ENCODE measurements at regions not wholly inside any gene's neighbourhood (a gene's known extent, or its start where the extent isn't known, plus 50 kb on each side); places are given as distances from the start of the nearest gene placed in this dataset.
"Not testable (repeated sequence)": the region's sequence is repeated elsewhere in the genome, so short reads cannot be mapped to it uniquely, and the experiment has no call there.

- Histone ChIP-seq H3K4me3 (ENCODE audit: low read length) (no peak overlapping the region), H3K27ac (ENCODE audit: low read length) (no peak overlapping the region), H3K4me1 (ENCODE audit: insufficient read depth, low read length) (no peaks in the 10 kb centered on the region; the same call in 1 of the 2 replicates), H3K9me3 (ENCODE audit: insufficient read depth, low read depth, low read length) (peaks cover 4% of the 10 kb centered on the region; the same call in 1 of the 2 replicates), H3K27me3 (ENCODE audit: insufficient read depth, low read length) (no peaks in the 10 kb centered on the region), H3K9ac (ENCODE audit: low read depth, low read length) (no peak overlapping the region), H3K36me3 (ENCODE audit: insufficient read depth, low read depth, low read length) (no peaks in the 10 kb centered on the region)
These were observed 537.8 kb upstream of the SLC39A10 start for GRCh38 chr2:195119231-195119630.

DNA sequence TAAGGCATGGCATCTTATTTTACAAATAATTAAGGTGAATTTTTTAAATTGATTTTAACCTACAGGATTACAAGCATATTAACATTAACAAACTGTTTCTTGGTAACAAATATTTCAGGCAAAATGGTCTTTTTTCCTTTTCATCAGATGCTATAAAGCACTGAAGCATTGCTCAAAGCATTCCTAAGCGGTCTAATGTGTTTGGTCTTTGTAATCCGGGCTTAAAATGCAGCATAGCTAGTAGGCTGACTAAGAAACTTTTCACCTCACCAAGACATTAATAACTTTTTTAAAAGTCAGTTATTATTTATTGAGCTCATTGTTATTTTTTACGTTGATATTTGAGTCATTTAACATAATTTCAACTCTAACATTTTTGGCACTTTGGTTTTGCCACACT lies 538.8 kb upstream of the SLC39A10 start:
- Histone ChIP-seq H3K27ac (ENCODE audit: low read length) (no peak overlapping the region), H3K36me3 (ENCODE audit: insufficient read depth, low read depth, low read length) (no peaks in the 10 kb centered on the region), H3K4me1 (ENCODE audit: insufficient read depth, low read length) (no peaks in the 10 kb centered on the region; the same call in 1 of the 2 replicates), H3K9ac (ENCODE audit: low read depth, low read length) (no peak overlapping the region), H3K9me3 (ENCODE audit: insufficient read depth, low read depth, low read length) (peaks cover 4% of the 10 kb centered on the region; the same call in 1 of the 2 replicates), H3K27me3 (ENCODE audit: insufficient read depth, low read length) (no peaks in the 10 kb centered on the region), H3K4me3 (ENCODE audit: low read length) (no peak overlapping the region)

DNA sequence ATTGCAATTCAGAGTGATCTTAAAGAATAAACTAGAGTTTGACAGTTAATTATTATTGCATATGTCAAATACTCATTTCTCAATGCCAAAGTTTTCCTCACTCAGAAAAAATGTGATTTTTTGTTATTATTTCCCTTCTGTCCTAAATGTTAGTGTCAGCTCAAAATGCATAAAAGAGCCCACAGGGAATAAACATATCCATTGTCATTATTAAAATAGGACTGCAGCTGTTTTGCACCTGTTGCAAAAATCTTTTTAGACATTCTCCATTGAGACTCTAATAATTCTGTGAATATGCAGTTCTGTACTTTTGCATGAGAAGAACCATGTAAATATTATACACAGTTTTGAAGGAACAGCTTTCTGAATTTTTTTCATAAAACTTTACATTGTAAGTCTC lies 540.0 kb upstream of the SLC39A10 start:
- Histone ChIP-seq H3K4me3 (ENCODE audit: low read length) (no peak overlapping the region), H3K27ac (ENCODE audit: low read length) (no peak overlapping the region), H3K4me1 (ENCODE audit: insufficient read depth, low read length) (no peaks in the 10 kb centered on the region; the same call in 1 of the 2 replicates), H3K27me3 (ENCODE audit: insufficient read depth, low read length) (no peaks in the 10 kb centered on the region), H3K9me3 (ENCODE audit: insufficient read depth, low read depth, low read length) (peaks cover 4% of the 10 kb centered on the region; the same call in 1 of the 2 replicates), H3K9ac (ENCODE audit: low read depth, low read length) (no peak overlapping the region), H3K36me3 (ENCODE audit: insufficient read depth, low read depth, low read length) (no peaks in the 10 kb centered on the region)

GRCh38 chr2:195115738-195116137 lies 541.3 kb upstream of the SLC39A10 start:
- H3K9me3 ChIP-seq (ENCODE audit: insufficient read depth, low read depth, low read length) = peaks cover 4% of the 10 kb centered on the region; the same call in 1 of the 2 replicates
- H3K27ac ChIP-seq (ENCODE audit: low read length) = no peak overlapping the region

DNA sequence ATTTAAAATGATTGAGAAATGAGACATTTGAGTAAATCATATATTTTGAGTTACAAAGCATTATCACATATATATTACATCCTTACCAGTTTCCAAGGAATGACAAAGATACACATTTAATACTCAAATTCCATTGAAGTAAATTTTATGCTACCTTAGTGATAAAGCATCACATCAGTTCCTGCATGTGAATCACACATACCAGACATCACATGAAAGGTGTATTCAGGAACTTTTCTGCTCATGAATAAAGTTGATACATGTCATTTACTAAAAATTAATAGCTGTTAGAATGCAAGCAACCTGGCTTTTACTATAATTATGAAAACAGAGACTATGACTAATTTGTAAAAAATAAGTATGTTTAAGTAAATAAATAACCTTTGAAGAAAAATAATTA lies 548.8 kb upstream of the SLC39A10 start:
- no peak overlapping the region for H3K27ac ChIP-seq (ENCODE audit: low read length)
- no peaks in the 10 kb centered on the region for H3K27me3 ChIP-seq (ENCODE audit: insufficient read depth, low read length)
- H3K4me3 ChIP-seq (ENCODE audit: low read length) = no peak overlapping the region
- no peaks in the 10 kb centered on the region for H3K4me1 ChIP-seq (ENCODE audit: insufficient read depth, low read length)
- no peak overlapping the region for H3K9ac ChIP-seq (ENCODE audit: low read depth, low read length)
- H3K36me3 ChIP-seq (ENCODE audit: insufficient read depth, low read depth, low read length) = no peaks in the 10 kb centered on the region
- no peaks in the 10 kb centered on the region for H3K9me3 ChIP-seq (ENCODE audit: insufficient read depth, low read depth, low read length)

More at GRCh38 chr2:195115738-195116137, 541.3 kb upstream of the SLC39A10 start:
- no peaks in the 10 kb centered on the region for H3K36me3 ChIP-seq (ENCODE audit: insufficient read depth, low read depth, low read length)
- H3K27me3 ChIP-seq (ENCODE audit: insufficient read depth, low read length) = no peaks in the 10 kb centered on the region
- no peak overlapping the region for H3K4me3 ChIP-seq (ENCODE audit: low read length)
- H3K4me1 ChIP-seq (ENCODE audit: insufficient read depth, low read length) = no peaks in the 10 kb centered on the region; the same call in 1 of the 2 replicates
- no peak overlapping the region for H3K9ac ChIP-seq (ENCODE audit: low read depth, low read length)

DNA sequence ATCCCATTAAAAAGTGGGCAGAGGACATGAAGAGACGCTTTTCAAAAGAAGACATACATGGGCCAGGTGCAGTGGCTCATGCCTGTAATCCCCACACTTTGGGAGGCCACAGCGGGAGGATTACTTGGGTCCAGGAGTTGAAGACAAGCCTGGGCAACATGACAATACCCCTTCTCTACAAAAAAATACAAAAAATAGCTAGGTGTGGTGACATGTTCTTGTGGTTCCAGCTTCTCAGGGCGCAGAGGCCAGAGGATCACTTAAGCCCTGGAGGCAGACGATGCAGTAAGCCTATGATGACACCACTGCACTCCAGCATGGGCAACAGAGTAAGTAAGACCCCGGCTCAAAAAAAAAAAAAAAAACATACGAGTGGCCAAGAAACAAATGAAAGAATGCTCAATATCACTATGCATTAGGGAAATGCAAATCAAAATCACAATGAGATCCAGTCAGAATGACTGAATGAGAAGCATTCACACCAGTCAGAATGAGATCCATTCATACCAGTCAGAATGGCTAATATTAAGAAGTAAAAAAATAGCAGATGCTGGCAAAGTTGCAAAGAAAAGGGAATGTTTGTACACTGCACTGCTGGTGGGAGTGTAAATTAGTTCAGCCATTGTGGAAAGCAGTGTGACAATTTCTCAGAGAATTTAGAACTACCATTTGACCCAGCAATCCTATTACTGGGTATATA lies 550.2 kb upstream of the SLC39A10 start:
- no peaks in the 10 kb centered on the region for H3K36me3 ChIP-seq (ENCODE audit: insufficient read depth, low read depth, low read length)
- H3K27me3 ChIP-seq (ENCODE audit: insufficient read depth, low read length) = no peaks in the 10 kb centered on the region
- H3K4me1 ChIP-seq (ENCODE audit: insufficient read depth, low read length) = no peaks in the 10 kb centered on the region
- no peak overlapping the region for H3K9ac ChIP-seq (ENCODE audit: low read depth, low read length)
- no peak overlapping the region for H3K27ac ChIP-seq (ENCODE audit: low read length)
- no peak overlapping the region for H3K4me3 ChIP-seq (ENCODE audit: low read length)
- H3K9me3 ChIP-seq (ENCODE audit: insufficient read depth, low read depth, low read length) = no peaks in the 10 kb centered on the region

- Histone ChIP-seq H3K4me1 (ENCODE audit: insufficient read depth, low read length) (no peaks in the 10 kb centered on the region), H3K9me3 (ENCODE audit: insufficient read depth, low read depth, low read length) (no peaks in the 10 kb centered on the region), H3K9ac (ENCODE audit: low read depth, low read length) (no peak overlapping the region), H3K4me3 (ENCODE audit: low read length) (no peak overlapping the region), H3K27ac (ENCODE audit: low read length) (no peak overlapping the region), H3K36me3 (ENCODE audit: insufficient read depth, low read depth, low read length) (no peaks in the 10 kb centered on the region), H3K27me3 (ENCODE audit: insufficient read depth, low read length) (no peaks in the 10 kb centered on the region)
These were observed 551.4 kb upstream of the SLC39A10 start for GRCh38 chr2:195105581-195105980.

GRCh38 chr2:195094330-195094729 lies 562.7 kb upstream of the SLC39A10 start:
- Histone ChIP-seq H3K4me3 (ENCODE audit: low read length) (no peak overlapping the region), H3K4me1 (ENCODE audit: insufficient read depth, low read length) (no peaks in the 10 kb centered on the region), H3K9me3 (ENCODE audit: insufficient read depth, low read depth, low read length) (no peaks in the 10 kb centered on the region), H3K27me3 (ENCODE audit: insufficient read depth, low read length) (no peaks in the 10 kb centered on the region), H3K36me3 (ENCODE audit: insufficient read depth, low read depth, low read length) (no peaks in the 10 kb centered on the region), H3K9ac (ENCODE audit: low read depth, low read length) (no peak overlapping the region), H3K27ac (ENCODE audit: low read length) (no peak overlapping the region)

DNA sequence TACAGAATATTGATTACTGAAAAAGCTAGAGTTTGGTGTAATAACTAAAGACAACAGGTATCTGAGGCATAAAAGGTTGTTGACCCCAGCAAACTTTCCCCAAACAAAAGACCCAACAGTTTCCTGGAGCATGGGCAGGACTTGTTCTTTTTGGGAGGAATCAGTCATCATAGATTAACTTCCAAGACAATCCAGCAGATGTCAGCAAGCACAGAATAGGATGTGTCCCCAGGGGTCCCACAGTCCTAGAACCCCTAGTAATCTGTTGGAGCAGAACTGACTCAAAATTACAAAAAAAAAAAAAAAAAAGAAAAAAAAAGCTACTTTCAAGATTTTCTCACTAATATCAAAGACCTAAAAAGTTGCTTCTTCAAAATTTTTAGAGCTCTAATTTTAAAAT lies 564.7 kb upstream of the SLC39A10 start:
- Histone ChIP-seq H3K4me3 (ENCODE audit: low read length) (no peak overlapping the region), H3K27ac (ENCODE audit: low read length) (no peak overlapping the region), H3K4me1 (ENCODE audit: insufficient read depth, low read length) (no peaks in the 10 kb centered on the region), H3K9ac (ENCODE audit: low read depth, low read length) (no peak overlapping the region), H3K27me3 (ENCODE audit: insufficient read depth, low read length) (no peaks in the 10 kb centered on the region), H3K36me3 (ENCODE audit: insufficient read depth, low read depth, low read length) (no peaks in the 10 kb centered on the region), H3K9me3 (ENCODE audit: insufficient read depth, low read depth, low read length) (no peaks in the 10 kb centered on the region)

- not testable (repeated sequence) for H3K27me3 ChIP-seq (ENCODE audit: insufficient read depth, low read length)
These were observed 584.2 kb upstream of the SLC39A10 start for GRCh38 chr2:195072806-195073205.

GRCh38 chr2:195057001-195057400 lies 600.0 kb upstream of the SLC39A10 start:
- no peaks in the 10 kb centered on the region for H3K27me3 ChIP-seq (ENCODE audit: insufficient read depth, low read length)
- no peaks in the 10 kb centered on the region for H3K9me3 ChIP-seq (ENCODE audit: insufficient read depth, low read depth, low read length)
- H3K4me3 ChIP-seq (ENCODE audit: low read length) = no peak overlapping the region
- no peaks in the 10 kb centered on the region for H3K36me3 ChIP-seq (ENCODE audit: insufficient read depth, low read depth, low read length)
- no peaks in the 10 kb centered on the region for H3K4me1 ChIP-seq (ENCODE audit: insufficient read depth, low read length)
- no peak overlapping the region for H3K9ac ChIP-seq (ENCODE audit: low read depth, low read length)
- no peak overlapping the region for H3K27ac ChIP-seq (ENCODE audit: low read length)

More at GRCh38 chr2:195072806-195073205, 584.2 kb upstream of the SLC39A10 start:
- H3K27ac ChIP-seq (ENCODE audit: low read length); H3K4me3 ChIP-seq (ENCODE audit: low read length); H3K4me1 ChIP-seq (ENCODE audit: insufficient read depth, low read length); H3K9ac ChIP-seq (ENCODE audit: low read depth, low read length); H3K36me3 ChIP-seq (ENCODE audit: insufficient read depth, low read depth, low read length); H3K9me3 ChIP-seq (ENCODE audit: insufficient read depth, low read depth, low read length): not testable (repeated sequence)

- H3K4me3 ChIP-seq (ENCODE audit: low read length) = no peak overlapping the region
- H3K9ac ChIP-seq (ENCODE audit: low read depth, low read length) = no peak overlapping the region
- H3K36me3 ChIP-seq (ENCODE audit: insufficient read depth, low read depth, low read length) = no peaks in the 10 kb centered on the region
- no peak overlapping the region for H3K27ac ChIP-seq (ENCODE audit: low read length)
- H3K4me1 ChIP-seq (ENCODE audit: insufficient read depth, low read length) = no peaks in the 10 kb centered on the region
- no peaks in the 10 kb centered on the region for H3K27me3 ChIP-seq (ENCODE audit: insufficient read depth, low read length)
- H3K9me3 ChIP-seq (ENCODE audit: insufficient read depth, low read depth, low read length) = no peaks in the 10 kb centered on the region
These were observed 601.0 kb upstream of the SLC39A10 start for GRCh38 chr2:195055996-195056395.

Data from iPS-20b (cell line).